ENCODE measurements at regions not wholly inside any gene's neighbourhood (a gene's known extent, or its start where the extent isn't known, plus 50 kb on each side); places are given as distances from the start of the nearest gene placed in this dataset.
"Not testable (repeated sequence)": the region's sequence is repeated elsewhere in the genome, so short reads cannot be mapped to it uniquely, and the experiment has no call there.

- not testable (repeated sequence) for H3K9me3 ChIP-seq (ENCODE audit: control insufficient read depth in 1 of 2, low read length in 2 of 2); H3K36me3 ChIP-seq (ENCODE audit: control insufficient read depth in 1 of 2, insufficient read depth in 2 of 2, low read length in 2 of 2); H3K4me1 ChIP-seq (ENCODE audit: control insufficient read depth in 1 of 2, insufficient read depth in 2 of 2, low read length in 2 of 2); H3K27me3 ChIP-seq (ENCODE audit: low read depth, low read length); H3K27ac ChIP-seq (ENCODE audit: low read length); H3K4me3 ChIP-seq (ENCODE audit: low read depth in 1 of 2, low read length in 2 of 2)
Observed at GRCh38 chr10:106019559-106019958, 1144.9 kb downstream of the SORCS1 start.

- H3K4me1 ChIP-seq (ENCODE audit: control insufficient read depth in 1 of 2, insufficient read depth in 2 of 2, low read length in 2 of 2); H3K27ac ChIP-seq (ENCODE audit: low read length); H3K27me3 ChIP-seq (ENCODE audit: low read depth, low read length); H3K4me3 ChIP-seq (ENCODE audit: low read depth in 1 of 2, low read length in 2 of 2); H3K36me3 ChIP-seq (ENCODE audit: control insufficient read depth in 1 of 2, insufficient read depth in 2 of 2, low read length in 2 of 2); H3K9me3 ChIP-seq (ENCODE audit: control insufficient read depth in 1 of 2, low read length in 2 of 2): not testable (repeated sequence)
Observed at GRCh38 chr10:106015369-106016199, 1148.9 kb downstream of the SORCS1 start.

GRCh38 chr10:106011250-106011649 lies 1153.3 kb downstream of the SORCS1 start:
- H3K9me3 ChIP-seq (ENCODE audit: control insufficient read depth in 1 of 2, low read length in 2 of 2), result peaks cover 0 to 3% of the 10 kb centered on the region in 2 donors
- H3K4me1 ChIP-seq (ENCODE audit: control insufficient read depth in 1 of 2, insufficient read depth in 2 of 2, low read length in 2 of 2), result no peaks in the 10 kb centered on the region

DNA sequence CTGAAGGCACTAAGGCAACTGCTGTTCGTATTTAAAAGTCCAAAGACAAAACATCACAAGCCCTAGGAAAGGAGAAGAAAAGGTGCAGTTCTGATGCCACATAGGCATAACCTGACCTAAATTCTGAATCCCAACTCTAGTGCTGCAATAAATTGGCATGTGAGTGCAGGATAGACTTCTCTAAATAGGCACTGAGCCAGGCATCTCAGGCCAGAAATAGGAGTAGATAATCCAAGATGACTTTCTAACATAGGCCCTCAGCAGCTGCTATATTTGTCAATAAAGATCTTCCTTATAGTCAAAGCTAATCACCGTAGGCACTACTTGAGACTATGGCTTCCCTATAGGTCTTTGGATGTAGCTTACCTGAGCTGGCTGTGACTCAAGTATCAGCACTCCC lies 1163.8 kb downstream of the SORCS1 start:
- H3K27ac ChIP-seq (ENCODE audit: low read length), result no peak overlapping the region
- H3K4me3 ChIP-seq (ENCODE audit: low read depth in 1 of 2, low read length in 2 of 2), result no peak overlapping the region
- no peaks in the 10 kb centered on the region for H3K27me3 ChIP-seq (ENCODE audit: low read depth, low read length)
- no peaks in the 10 kb centered on the region for H3K36me3 ChIP-seq (ENCODE audit: control insufficient read depth in 1 of 2, insufficient read depth in 2 of 2, low read length in 2 of 2)
- no peaks in the 10 kb centered on the region for H3K9me3 ChIP-seq (ENCODE audit: control insufficient read depth in 1 of 2, low read length in 2 of 2)
- H3K4me1 ChIP-seq (ENCODE audit: control insufficient read depth in 1 of 2, insufficient read depth in 2 of 2, low read length in 2 of 2), result no peaks in the 10 kb centered on the region

More at GRCh38 chr10:106011250-106011649, 1153.3 kb downstream of the SORCS1 start:
- Histone ChIP-seq H3K4me3 (ENCODE audit: low read depth in 1 of 2, low read length in 2 of 2) (no peak overlapping the region), H3K27ac (ENCODE audit: low read length) (no peak overlapping the region), H3K36me3 (ENCODE audit: control insufficient read depth in 1 of 2, insufficient read depth in 2 of 2, low read length in 2 of 2) (no peaks in the 10 kb centered on the region), H3K27me3 (ENCODE audit: low read depth, low read length) (no peaks in the 10 kb centered on the region)

- H3K27ac ChIP-seq (ENCODE audit: low read length), result no peak overlapping the region
- H3K9me3 ChIP-seq (ENCODE audit: control insufficient read depth in 1 of 2, low read length in 2 of 2), result no peaks in the 10 kb centered on the region
- H3K4me3 ChIP-seq (ENCODE audit: low read depth in 1 of 2, low read length in 2 of 2), result no peak overlapping the region
- H3K4me1 ChIP-seq (ENCODE audit: control insufficient read depth in 1 of 2, insufficient read depth in 2 of 2, low read length in 2 of 2), result no peaks in the 10 kb centered on the region
- no peaks in the 10 kb centered on the region for H3K36me3 ChIP-seq (ENCODE audit: control insufficient read depth in 1 of 2, insufficient read depth in 2 of 2, low read length in 2 of 2)
- no peaks in the 10 kb centered on the region for H3K27me3 ChIP-seq (ENCODE audit: low read depth, low read length)
Observed at GRCh38 chr10:105993609-105994008, 1170.9 kb downstream of the SORCS1 start.

DNA sequence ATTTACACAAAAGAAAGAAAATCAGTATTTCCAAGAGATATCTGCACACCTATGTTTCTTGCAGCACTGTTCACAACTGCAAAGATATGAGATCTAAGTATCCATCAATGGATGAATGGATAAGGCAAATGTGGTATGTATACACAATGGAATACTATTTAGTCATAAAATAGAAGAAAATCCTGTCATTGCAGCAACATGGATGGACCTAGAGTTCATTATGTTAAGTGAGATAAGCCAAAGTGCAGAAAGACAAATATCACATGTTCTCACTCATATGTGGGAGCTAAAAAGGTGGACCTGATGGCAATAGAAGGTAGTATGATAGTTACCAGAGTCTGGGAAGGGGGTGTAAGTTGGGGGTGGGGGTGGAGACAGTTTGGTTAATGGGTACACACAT lies 1171.6 kb downstream of the SORCS1 start:
- Histone ChIP-seq H3K27me3 (ENCODE audit: low read depth, low read length) (no peaks in the 10 kb centered on the region), H3K9me3 (ENCODE audit: control insufficient read depth in 1 of 2, low read length in 2 of 2) (no peaks in the 10 kb centered on the region), H3K4me3 (ENCODE audit: low read depth in 1 of 2, low read length in 2 of 2) (no peak overlapping the region), H3K4me1 (ENCODE audit: control insufficient read depth in 1 of 2, insufficient read depth in 2 of 2, low read length in 2 of 2) (no peaks in the 10 kb centered on the region), H3K36me3 (ENCODE audit: control insufficient read depth in 1 of 2, insufficient read depth in 2 of 2, low read length in 2 of 2) (no peaks in the 10 kb centered on the region), H3K27ac (ENCODE audit: low read length) (no peak overlapping the region)

DNA sequence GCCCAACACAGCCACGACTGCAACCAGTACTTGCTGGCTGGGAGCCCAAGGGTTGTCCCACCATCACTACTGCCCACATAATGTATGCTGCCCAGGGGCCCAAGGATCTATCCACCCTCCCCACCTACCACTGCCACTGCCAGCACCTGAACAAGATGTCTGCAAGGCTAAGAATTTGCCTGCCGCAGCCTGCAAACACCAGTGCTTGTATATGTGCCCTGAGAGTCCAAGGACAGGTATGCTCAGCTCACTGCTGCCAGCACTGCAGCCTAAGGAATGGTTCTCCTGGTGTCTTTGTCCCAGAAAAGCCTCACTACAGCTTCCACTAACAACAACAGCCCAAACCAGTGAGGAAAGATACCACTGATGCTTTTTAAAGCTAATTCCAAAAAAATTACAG lies 1174.0 kb downstream of the SORCS1 start:
- no peaks in the 10 kb centered on the region for H3K4me1 ChIP-seq (ENCODE audit: control insufficient read depth in 1 of 2, insufficient read depth in 2 of 2, low read length in 2 of 2)
- H3K36me3 ChIP-seq (ENCODE audit: control insufficient read depth in 1 of 2, insufficient read depth in 2 of 2, low read length in 2 of 2), result no peaks in the 10 kb centered on the region
- H3K4me3 ChIP-seq (ENCODE audit: low read depth in 1 of 2, low read length in 2 of 2), result no peak overlapping the region
- no peaks in the 10 kb centered on the region for H3K27me3 ChIP-seq (ENCODE audit: low read depth, low read length)
- no peak overlapping the region for H3K27ac ChIP-seq (ENCODE audit: low read length)
- H3K9me3 ChIP-seq (ENCODE audit: control insufficient read depth in 1 of 2, low read length in 2 of 2), result no peaks in the 10 kb centered on the region

- no peak overlapping the region for H3K4me3 ChIP-seq (ENCODE audit: low read depth in 1 of 2, low read length in 2 of 2)
- H3K27ac ChIP-seq (ENCODE audit: low read length), result no peak overlapping the region
- no peaks in the 10 kb centered on the region for H3K9me3 ChIP-seq (ENCODE audit: control insufficient read depth in 1 of 2, low read length in 2 of 2)
- H3K36me3 ChIP-seq (ENCODE audit: control insufficient read depth in 1 of 2, insufficient read depth in 2 of 2, low read length in 2 of 2), result no peaks in the 10 kb centered on the region
- no peaks in the 10 kb centered on the region for H3K27me3 ChIP-seq (ENCODE audit: low read depth, low read length)
- H3K4me1 ChIP-seq (ENCODE audit: control insufficient read depth in 1 of 2, insufficient read depth in 2 of 2, low read length in 2 of 2), result no peaks in the 10 kb centered on the region
Observed at GRCh38 chr10:105989995-105990394, 1174.5 kb downstream of the SORCS1 start.

- no peaks in the 10 kb centered on the region for H3K4me1 ChIP-seq (ENCODE audit: control insufficient read depth in 1 of 2, insufficient read depth in 2 of 2, low read length in 2 of 2)
- no peak overlapping the region for H3K27ac ChIP-seq (ENCODE audit: low read length)
- H3K27me3 ChIP-seq (ENCODE audit: low read depth, low read length), result no peaks in the 10 kb centered on the region
- no peaks in the 10 kb centered on the region for H3K9me3 ChIP-seq (ENCODE audit: control insufficient read depth in 1 of 2, low read length in 2 of 2)
- H3K36me3 ChIP-seq (ENCODE audit: control insufficient read depth in 1 of 2, insufficient read depth in 2 of 2, low read length in 2 of 2), result no peaks in the 10 kb centered on the region
- no peak overlapping the region for H3K4me3 ChIP-seq (ENCODE audit: low read depth in 1 of 2, low read length in 2 of 2)
Observed at GRCh38 chr10:105988848-105989247, 1175.7 kb downstream of the SORCS1 start.

- no peak overlapping the region for H3K27ac ChIP-seq (ENCODE audit: low read length)
- H3K9me3 ChIP-seq (ENCODE audit: control insufficient read depth in 1 of 2, low read length in 2 of 2), result no peaks in the 10 kb centered on the region
Observed at GRCh38 chr10:105986912-105987635, 1177.4 kb downstream of the SORCS1 start.

DNA sequence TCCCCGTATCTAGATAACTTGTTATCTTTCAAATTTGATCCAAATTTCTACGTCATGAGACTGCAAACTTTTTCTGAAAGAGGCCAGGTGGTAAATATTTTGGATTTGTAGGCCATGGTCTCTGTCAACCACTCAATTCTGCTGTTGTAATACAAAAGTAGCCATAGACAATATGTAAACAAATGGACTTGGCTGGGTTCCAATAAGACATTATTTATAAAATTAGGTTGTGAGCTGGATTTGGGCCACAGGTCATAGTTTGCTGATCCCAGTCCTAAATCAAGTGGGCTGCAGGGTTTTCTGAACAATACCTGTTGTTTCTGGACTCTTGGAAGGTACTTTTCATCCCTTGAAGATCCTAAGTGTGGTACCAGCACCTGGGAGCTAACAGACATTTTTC lies 1178.0 kb downstream of the SORCS1 start:
- H3K36me3 ChIP-seq (ENCODE audit: control insufficient read depth in 1 of 2, insufficient read depth in 2 of 2, low read length in 2 of 2), result no peaks in the 10 kb centered on the region
- H3K27ac ChIP-seq (ENCODE audit: low read length), result no peak overlapping the region
- no peak overlapping the region for H3K4me3 ChIP-seq (ENCODE audit: low read depth in 1 of 2, low read length in 2 of 2)
- no peaks in the 10 kb centered on the region for H3K9me3 ChIP-seq (ENCODE audit: control insufficient read depth in 1 of 2, low read length in 2 of 2)
- H3K27me3 ChIP-seq (ENCODE audit: low read depth, low read length), result no peaks in the 10 kb centered on the region
- H3K4me1 ChIP-seq (ENCODE audit: control insufficient read depth in 1 of 2, insufficient read depth in 2 of 2, low read length in 2 of 2), result no peaks in the 10 kb centered on the region

More at GRCh38 chr10:105986912-105987635, 1177.4 kb downstream of the SORCS1 start:
- no peaks in the 10 kb centered on the region for H3K4me1 ChIP-seq (ENCODE audit: control insufficient read depth in 1 of 2, insufficient read depth in 2 of 2, low read length in 2 of 2)
- H3K27me3 ChIP-seq (ENCODE audit: low read depth, low read length), result no peaks in the 10 kb centered on the region
- H3K4me3 ChIP-seq (ENCODE audit: low read depth in 1 of 2, low read length in 2 of 2), result no peak overlapping the region
- H3K36me3 ChIP-seq (ENCODE audit: control insufficient read depth in 1 of 2, insufficient read depth in 2 of 2, low read length in 2 of 2), result no peaks in the 10 kb centered on the region
